Erythroblast (primary cell): ENCODE measurements at regions not wholly inside any gene's neighbourhood (a gene's known extent, or its start where the extent isn't known, plus 50 kb on each side); places are given as distances from the start of the nearest gene placed in this dataset.
"Not testable (repeated sequence)": the region's sequence is repeated elsewhere in the genome, so short reads cannot be mapped to it uniquely, and the experiment has no call there.

ENCODE experiments used
- DNase-seq, 2 experiments: peaks; one replicate each; lab custom pipeline; 2025; lab: John Stamatoyannopoulos, UW
- GATA1 ChIP-seq: IDR thresholded peaks from 2 replicates; pipeline ENCODE4 v1.6.1; 2011; ENCODE audit warnings: low read depth, mild to moderate bottlenecking, control low read depth, low read length, moderate library complexity
- POLR2A ChIP-seq: IDR thresholded peaks from 2 replicates; pipeline ENCODE4 v1.6.1; 2011; ENCODE audit warnings: mild to moderate bottlenecking, low read length

GRCh38 chr5:62168506-62169281, 137.3 kb upstream of the KIF2A start:
- DNase-seq, result no peak
- no peak for TF ChIP-seq GATA1
- no peak for TF ChIP-seq POLR2A

GRCh38 chr5:62178258-62178657, 127.7 kb upstream of the KIF2A start:
- DNase-seq, result no peak
- TF ChIP-seq POLR2A (no peak), GATA1 (no peak)

- no peak for DNase-seq
- TF ChIP-seq POLR2A (no peak), GATA1 (no peak)
These were observed 123.2 kb upstream of the KIF2A start for GRCh38 chr5:62182802-62183201.

- DNase-seq, result no peak
- TF ChIP-seq POLR2A (no peak), GATA1 (no peak)
These were observed 122.3 kb upstream of the KIF2A start for GRCh38 chr5:62183727-62184126.

GRCh38 chr5:62184444-62184843, 121.6 kb upstream of the KIF2A start:
- TF ChIP-seq GATA1 (no peak), POLR2A (no peak)
- no peak for DNase-seq

- no peak for DNase-seq
These were observed 115.8 kb upstream of the KIF2A start for GRCh38 chr5:62190173-62190572.

GRCh38 chr5:62190931-62191330, 115.1 kb upstream of the KIF2A start:
- TF ChIP-seq POLR2A, result no peak
- TF ChIP-seq GATA1, result no peak

More at GRCh38 chr5:62190173-62190572, 115.8 kb upstream of the KIF2A start:
- TF ChIP-seq GATA1 (no peak), POLR2A (no peak)

GRCh38 chr5:62192958-62193357, 113.0 kb upstream of the KIF2A start:
- DNase-seq, result no peak
- TF ChIP-seq GATA1, result no peak

More at GRCh38 chr5:62190931-62191330, 115.1 kb upstream of the KIF2A start:
- no peak for DNase-seq

GRCh38 chr5:62196532-62196931, 109.5 kb upstream of the KIF2A start:
- DNase-seq, result not testable (repeated sequence)

- TF ChIP-seq POLR2A, result no peak
- TF ChIP-seq GATA1, result no peak
- DNase-seq, result no peak
These were observed 108.3 kb upstream of the KIF2A start for GRCh38 chr5:62197697-62198096.

GRCh38 chr5:62198421-62198820, 107.6 kb upstream of the KIF2A start:
- no peak for DNase-seq
- no peak for TF ChIP-seq POLR2A
- no peak for TF ChIP-seq GATA1

- no peak for TF ChIP-seq GATA1
- no peak for TF ChIP-seq POLR2A
- DNase-seq, result no peak
These were observed 106.0 kb upstream of the KIF2A start for GRCh38 chr5:62199792-62200716.

GRCh38 chr5:62206150-62206829, 99.7 kb upstream of the KIF2A start:
- DNase-seq, result no peak
- no peak for TF ChIP-seq GATA1
- no peak for TF ChIP-seq POLR2A

GRCh38 chr5:62208218-62208852, 97.7 kb upstream of the KIF2A start:
- no peak for TF ChIP-seq GATA1
- TF ChIP-seq POLR2A, result no peak
- no peak for DNase-seq
